Panc1 (cell line): ENCODE measurements at regions not wholly inside any gene's neighbourhood (a gene's known extent, or its start where the extent isn't known, plus 50 kb on each side); places are given as distances from the start of the nearest gene placed in this dataset.

ENCODE experiments used
- ATAC-seq: fragments of 200-7000 bp; cut with Tn5 transposase; 2 replicates; pipeline ENCODE4 v1.9.1; 2020; ENCODE audit warnings: mild to moderate bottlenecking, moderate library complexity
- BruUV-seq: library from RNA; stranded (reverse); fragments of 400-500 nt; replicated peaks from 2 replicates; lab custom pipeline; 2021; lab: Mats Ljungman, UMichigan
- CTCF ChIA-PET: fragments of 300-600 bp; sonication (Branson Sonifier 250); formaldehyde crosslinking; loops from one replicate; lab custom pipeline; 2022; ENCODE audit warnings: antibody characterized with exemption; lab: Charles Lee
- POLR2A ChIA-PET: fragments of 300-600 bp; sonication (Branson Sonifier 250); formaldehyde crosslinking; loops from one replicate; lab custom pipeline; 2022; ENCODE audit warnings: antibody characterized with exemption; lab: Charles Lee
- DNase-seq: peaks from one replicate; pipeline ENCODE4 v3.0.0-alpha.2; 2010; ENCODE audit warnings: low read depth, low spot score
- H3K27ac ChIP-seq: 2 replicates; pipeline ENCODE4 v1.5.1; 2011; ENCODE audit warnings: mild to moderate bottlenecking, low read length, inconsistent platforms
- H3K27me3 ChIP-seq: fragments of 200-500 bp; sonication (Bioruptor generic); 2 replicates; pipeline ENCODE4 v1.6.0; 2014; ENCODE audit warnings: low read length, inconsistent platforms; ENCODE audit not compliant: control insufficient read depth, insufficient read depth
- H3K36me3 ChIP-seq: fragments of 200-500 bp; sonication (Bioruptor generic); 2 replicates; pipeline ENCODE4 v1.5.1; 2014; ENCODE audit warnings: inconsistent platforms, mild to moderate bottlenecking, low read length, moderate library complexity; ENCODE audit not compliant: control insufficient read depth, insufficient read depth
- H3K4me1 ChIP-seq: 2 replicates; pipeline ENCODE4 v1.5.1; 2011; ENCODE audit warnings: inconsistent platforms, mild to moderate bottlenecking, low read length, moderate library complexity; ENCODE audit not compliant: control insufficient read depth, insufficient read depth
- H3K4me3 ChIP-seq, 2 experiments: 2 replicates each; pipeline ENCODE4 v1.5.1; 2011 to 2012; ENCODE audit warnings: low read depth in 2 of 2, low read length in 2 of 2, mild to moderate bottlenecking in 2 of 2, inconsistent platforms in 1 of 2, moderate library complexity in 1 of 2
- H3K9me3 ChIP-seq: fragments of 200-500 bp; sonication (Bioruptor generic); 2 replicates; pipeline ENCODE4 v1.5.1; 2014; ENCODE audit warnings: low read depth, mild to moderate bottlenecking, inconsistent platforms, low read length, moderate library complexity; ENCODE audit not compliant: control insufficient read depth, insufficient read depth
- CTCF ChIP-seq: fragments of 450-650 bp; IDR thresholded peaks from 2 replicates; pipeline ENCODE4 v1.5.1; 2017; ENCODE audit warnings: mild to moderate bottlenecking
- POLR2AphosphoS5 ChIP-seq: IDR thresholded peaks from 2 replicates; pipeline ENCODE4 v1.6.1; 2012; ENCODE audit warnings: mild to moderate bottlenecking, low read depth, low read length, moderate library complexity
- REST ChIP-seq, 2 experiments: IDR thresholded peaks; 2 replicates each; pipeline ENCODE4 v1.6.1; 2011 to 2012; ENCODE audit warnings: low read depth in 2 of 2, control low read depth in 1 of 2, low read length in 1 of 2, mild to moderate bottlenecking in 1 of 2, moderate library complexity in 1 of 2; ENCODE audit not compliant: insufficient read depth in 1 of 2
- SIN3A ChIP-seq: IDR thresholded peaks from 2 replicates; pipeline ENCODE4 v1.6.1; 2012; ENCODE audit warnings: low read depth, mild to moderate bottlenecking, low read length, moderate library complexity, borderline replicate concordance; ENCODE audit not compliant: insufficient read depth
- TCF7L2 ChIP-seq: IDR thresholded peaks from 2 replicates; pipeline ENCODE4 v1.6.1; 2011; ENCODE audit warnings: mild to moderate bottlenecking, low read depth, low read length, inconsistent platforms
- in situ Hi-C: cut with HindIII; loops from 2 replicates; pipeline ENCODE4 v1.10.0; 2016; ENCODE audit warnings: low sequenced_read_pairs, low pct_unique_long_range_greater_than_20kb
- intact Hi-C: fragments of 100-400 bp; cut with micrococcal nuclease; formaldehyde crosslinking; loops from one replicate; pipeline ENCODE4 v1.10.0; 2022; ENCODE audit not compliant: unreplicated experiment

GRCh38 chr1:5580926-5581325, 411.3 kb downstream of the NPHP4 start:
- in situ Hi-C loops, result no loop called here
- ChIA-PET CTCF (no interaction called here), POLR2A (no interaction called here)
- H3K27ac ChIP-seq, result no peak overlapping the region
- no TSS peak for BruUV-seq
- intact Hi-C loops, result no loop called here
- DNase-seq, result no peak
- TF ChIP-seq CTCF (no peak), SIN3A (no peak), REST (IDR thresholded peaks at IDR 0.05; ENCODE audit: insufficient read depth in 1 of 2, low read depth in 2 of 2, low read length in 1 of 2) (no peak), TCF7L2 (no peak), POLR2AphosphoS5 (no peak)
- H3K27me3 ChIP-seq, result peaks cover 6% of the 10 kb centered on the region
- no peaks in the 10 kb centered on the region for H3K36me3 ChIP-seq
- no peaks in the 10 kb centered on the region for H3K4me1 ChIP-seq
- no peaks in the 10 kb centered on the region for H3K9me3 ChIP-seq
- ATAC-seq, result no peak
- no peak overlapping the region for H3K4me3 ChIP-seq

DNA sequence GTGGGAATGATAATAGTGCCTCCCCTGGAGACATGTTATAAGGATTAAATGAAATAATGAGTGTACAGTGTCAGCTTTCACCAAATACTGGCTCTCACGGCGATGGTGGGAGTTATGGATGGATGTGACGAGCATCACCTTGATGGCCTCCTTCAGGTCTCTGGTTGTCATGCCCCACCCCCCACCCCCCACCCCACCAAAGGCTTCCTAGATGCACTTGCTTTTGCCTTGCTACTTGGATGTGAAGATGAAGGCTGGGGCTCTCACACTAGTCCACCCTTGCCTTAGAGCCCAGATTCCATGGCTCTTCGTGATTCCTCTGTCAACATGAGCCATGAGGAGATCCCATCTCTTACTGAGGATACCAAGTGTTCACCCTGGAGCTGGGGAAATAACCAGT, 412.3 kb downstream of the NPHP4 start:
- ChIA-PET CTCF (no interaction called here), POLR2A (no interaction called here)
- DNase-seq (no peak), ATAC-seq (no peak)
- Histone ChIP-seq H3K27ac (no peak overlapping the region), H3K9me3 (no peaks in the 10 kb centered on the region), H3K36me3 (no peaks in the 10 kb centered on the region), H3K27me3 (peaks cover 6% of the 10 kb centered on the region), H3K4me1 (no peaks in the 10 kb centered on the region), H3K4me3 (no peak overlapping the region)
- TF ChIP-seq CTCF, result no peak
- no peak for TF ChIP-seq SIN3A
- TF ChIP-seq REST (IDR thresholded peaks at IDR 0.05; ENCODE audit: insufficient read depth in 1 of 2, low read depth in 2 of 2, low read length in 1 of 2), result no peak
- TF ChIP-seq POLR2AphosphoS5, result no peak
- TF ChIP-seq TCF7L2, result no peak
- intact Hi-C loops (no loop called here), in situ Hi-C loops (no loop called here)
- no TSS peak for BruUV-seq
